ENCODE measurements at regions not wholly inside any gene's neighbourhood (a gene's known extent, or its start where the extent isn't known, plus 50 kb on each side); places are given as distances from the start of the nearest gene placed in this dataset.
"Not testable (repeated sequence)": the region's sequence is repeated elsewhere in the genome, so short reads cannot be mapped to it uniquely, and the experiment has no call there.

DNA sequence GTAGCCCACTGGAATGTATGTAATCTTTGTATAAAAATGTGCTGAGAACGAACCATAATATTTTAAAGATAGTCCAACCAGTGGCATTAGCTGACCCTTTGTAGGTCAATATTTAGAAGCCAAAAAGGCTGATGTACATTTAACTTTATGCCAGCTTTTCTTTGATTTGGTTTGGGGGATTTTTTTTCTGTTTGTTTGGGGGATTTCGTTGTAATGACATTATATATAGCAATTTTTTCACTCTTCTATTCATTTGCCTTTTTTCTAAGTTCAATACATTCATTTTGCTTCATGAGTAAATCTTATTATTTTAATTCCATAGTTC, 382.0 kb upstream of the NOCT start:
- no peaks in the 10 kb centered on the region for H3K36me3 Mint-ChIP-seq (ENCODE audit: low read depth)
- intact Hi-C loops (cut with micrococcal nuclease), result no loop called here
- POLR2A ChIA-PET, result interaction anchor here (0.7 kb wide), 1 partner anchor 134 kb away, joined by 3 read pairs; no protein-coding TSS in a partner anchor
- H3K27me3 Mint-ChIP-seq, result no peaks in the 10 kb centered on the region
- no peak for ATAC-seq (ENCODE audit: low read depth)
- DNase-seq, result no peak
- CTCF ChIA-PET, result no interaction called here
- H3K27ac Mint-ChIP-seq, result no peak overlapping the region
- H3K9me3 Mint-ChIP-seq, result no peaks in the 10 kb centered on the region
- no peak overlapping the region for H3K4me3 Mint-ChIP-seq
- TF ChIP-seq CTCF (IDR thresholded peaks at IDR 0.05), result no peak
- no peaks in the 10 kb centered on the region for H3K4me1 Mint-ChIP-seq

GRCh38 chr4:138632856-138633579, 382.6 kb upstream of the NOCT start:
- H3K36me3 Mint-ChIP-seq (ENCODE audit: low read depth), result no peaks in the 10 kb centered on the region
- no peak for DNase-seq
- no peaks in the 10 kb centered on the region for H3K9me3 Mint-ChIP-seq
- ChIA-PET CTCF (no interaction called here), POLR2A (no interaction called here)
- TF ChIP-seq CTCF (IDR thresholded peaks at IDR 0.05), result no peak
- no peak for ATAC-seq (ENCODE audit: low read depth)
- H3K27ac Mint-ChIP-seq, result no peak overlapping the region
- H3K4me3 Mint-ChIP-seq, result no peak overlapping the region
- no peaks in the 10 kb centered on the region for H3K27me3 Mint-ChIP-seq
- H3K4me1 Mint-ChIP-seq, result no peaks in the 10 kb centered on the region
- intact Hi-C loops (cut with micrococcal nuclease), result no loop called here

DNA sequence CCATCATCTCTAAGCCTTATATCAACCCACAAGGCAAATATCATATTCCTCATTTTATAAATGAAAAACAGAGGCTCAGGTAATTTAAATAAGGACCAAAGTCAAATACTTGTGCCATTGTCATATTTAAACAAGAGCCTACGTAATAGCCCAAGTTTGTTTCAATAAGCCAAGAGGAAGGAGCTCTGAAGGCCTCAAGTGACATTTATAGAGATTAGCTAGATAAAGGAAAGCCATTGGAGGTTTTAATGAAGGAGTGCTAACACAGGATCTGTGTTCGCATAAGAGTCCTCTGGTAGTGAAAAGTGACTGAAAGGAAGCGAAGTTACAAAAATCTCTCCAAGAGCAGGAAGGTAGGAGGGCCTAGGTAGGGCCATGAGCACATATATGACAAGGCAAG, 384.9 kb upstream of the NOCT start:
- TF ChIP-seq CTCF (IDR thresholded peaks at IDR 0.05), result no peak
- no peak overlapping the region for H3K27ac Mint-ChIP-seq

DNA sequence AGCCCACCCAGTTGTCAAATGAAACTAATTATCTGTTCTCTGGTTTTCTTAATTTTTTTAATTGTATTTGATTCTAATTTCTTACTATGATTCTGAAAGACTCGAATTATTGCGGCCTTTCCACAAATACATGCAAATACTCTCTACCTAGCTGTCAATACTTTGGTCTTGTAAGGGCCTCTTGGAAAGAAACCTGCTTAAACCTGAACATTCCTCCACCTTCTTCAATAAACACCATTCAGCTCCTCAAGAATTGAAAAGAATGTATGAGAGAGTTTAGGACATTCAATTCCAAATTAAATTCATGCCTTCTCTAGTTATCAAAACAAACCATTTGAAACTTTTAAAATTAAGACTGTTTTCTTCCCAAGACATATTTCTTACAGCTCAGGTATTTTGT, 385.9 kb upstream of the NOCT start:
- DNase-seq (no peak), ATAC-seq (ENCODE audit: low read depth) (no peak)
- Mint-ChIP-seq H3K27me3 (no peaks in the 10 kb centered on the region), H3K27ac (no peak overlapping the region), H3K4me3 (no peak overlapping the region), H3K36me3 (ENCODE audit: low read depth) (no peaks in the 10 kb centered on the region), H3K9me3 (no peaks in the 10 kb centered on the region), H3K4me1 (no peaks in the 10 kb centered on the region)
- no peak for TF ChIP-seq CTCF (IDR thresholded peaks at IDR 0.05)
- POLR2A ChIA-PET, result no interaction called here
- intact Hi-C loops (cut with micrococcal nuclease), result no loop called here
- CTCF ChIA-PET, result no interaction called here

More for the DNA sequence above, 384.9 kb upstream of the NOCT start:
- Mint-ChIP-seq H3K9me3 (no peaks in the 10 kb centered on the region), H3K4me1 (no peaks in the 10 kb centered on the region), H3K27me3 (no peaks in the 10 kb centered on the region), H3K36me3 (ENCODE audit: low read depth) (no peaks in the 10 kb centered on the region), H3K4me3 (no peak overlapping the region)
- intact Hi-C loops (cut with micrococcal nuclease), result no loop called here
- no peak for DNase-seq
- ATAC-seq (ENCODE audit: low read depth), result no peak
- ChIA-PET CTCF (no interaction called here), POLR2A (no interaction called here)

- Mint-ChIP-seq H3K9me3 (peaks cover 3% of the 10 kb centered on the region), H3K27me3 (no peaks in the 10 kb centered on the region), H3K4me1 (no peaks in the 10 kb centered on the region), H3K36me3 (ENCODE audit: low read depth) (no peaks in the 10 kb centered on the region), H3K4me3 (no peak overlapping the region), H3K27ac (no peak overlapping the region)
- ATAC-seq (ENCODE audit: low read depth), result no peak
- intact Hi-C loops (cut with micrococcal nuclease), result no loop called here
- DNase-seq, result no peak
- POLR2A ChIA-PET, result no interaction called here
- TF ChIP-seq CTCF (IDR thresholded peaks at IDR 0.05), result no peak
- CTCF ChIA-PET, result no interaction called here
Measured at GRCh38 chr4:138627096-138627495, 384.9 kb upstream of the SLC7A11 start.

DNA sequence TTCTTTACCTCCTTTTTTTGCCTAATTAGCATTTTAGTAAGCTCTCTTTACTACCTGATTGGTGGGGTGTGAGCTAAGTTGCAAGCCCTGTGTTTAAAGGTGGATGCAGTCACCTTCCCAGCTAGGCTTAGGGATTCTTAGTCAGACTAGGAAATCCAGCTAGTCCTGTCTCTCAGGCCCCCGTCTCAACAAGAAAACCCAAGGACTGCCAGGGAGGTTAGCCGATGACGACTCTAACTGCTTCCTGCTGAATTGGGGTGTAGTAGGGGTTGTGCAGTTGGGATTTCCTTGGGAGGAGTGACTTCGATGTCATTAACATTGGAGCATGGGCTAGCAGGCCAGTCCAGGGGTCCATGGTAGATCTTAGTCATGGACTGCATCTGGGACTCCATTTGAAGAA, 380.2 kb upstream of the SLC7A11 start:
- H3K36me3 Mint-ChIP-seq (ENCODE audit: low read depth); ATAC-seq (ENCODE audit: low read depth); H3K4me3 Mint-ChIP-seq; CTCF ChIA-PET; intact Hi-C loops (cut with micrococcal nuclease); DNase-seq; H3K27ac Mint-ChIP-seq; H3K27me3 Mint-ChIP-seq; H3K4me1 Mint-ChIP-seq; POLR2A ChIA-PET: not testable (repeated sequence)
- peaks cover 15% of the 10 kb centered on the region for H3K9me3 Mint-ChIP-seq

Measured in activated B cell treated with CpG ODN at 0.5 μM for 24 hours (primary cell).